ENCODE measurements at regions not wholly inside any gene's neighbourhood (a gene's known extent, or its start where the extent isn't known, plus 50 kb on each side); places are given as distances from the start of the nearest gene placed in this dataset.
A peak's percentile ranks its signal among the peaks of the same experiment; 100 is the strongest.

GRCh38 chr10:43899224-43899959, 250.7 kb upstream of the ZNF32 start:
- no peak for DNase-seq (ENCODE audit: low read depth)

- DNase-seq (ENCODE audit: low read depth) = no peak
Measured at GRCh38 chr10:43898592-43898991, 249.9 kb upstream of the ZNF32 start.

DNA sequence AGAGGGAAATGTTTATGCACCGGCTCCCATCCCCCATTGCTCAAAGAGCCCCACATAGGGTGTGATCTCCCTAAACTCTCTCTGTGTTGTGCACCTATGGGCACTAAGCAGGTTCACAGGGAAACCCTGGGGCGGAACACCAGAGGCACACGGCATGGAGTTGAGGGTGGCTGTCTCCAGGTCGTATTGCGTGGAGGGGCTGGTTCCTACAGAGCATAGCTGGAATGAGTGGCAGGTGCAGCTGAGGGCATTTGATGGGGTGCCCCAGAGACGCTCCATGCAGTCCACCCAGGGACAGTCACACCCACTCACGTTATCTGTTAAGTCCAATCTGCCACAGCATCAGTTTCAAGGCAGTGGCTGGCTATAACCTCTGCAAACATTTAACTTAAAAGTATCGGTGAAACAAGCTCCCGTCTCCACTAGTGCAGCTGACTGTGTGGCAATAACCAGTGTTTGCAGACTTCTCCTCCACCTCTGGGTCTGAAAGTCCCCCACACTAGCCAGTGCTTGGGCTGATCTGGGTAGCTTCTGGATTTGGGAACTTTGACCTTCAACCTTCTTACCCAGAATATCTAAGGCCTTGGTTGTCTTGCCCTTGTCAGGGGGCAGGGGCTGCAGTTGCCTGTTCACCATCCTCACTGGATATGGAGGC, 249.2 kb upstream of the ZNF32 start:
- DNase-seq (ENCODE audit: low read depth) = no peak

DNA sequence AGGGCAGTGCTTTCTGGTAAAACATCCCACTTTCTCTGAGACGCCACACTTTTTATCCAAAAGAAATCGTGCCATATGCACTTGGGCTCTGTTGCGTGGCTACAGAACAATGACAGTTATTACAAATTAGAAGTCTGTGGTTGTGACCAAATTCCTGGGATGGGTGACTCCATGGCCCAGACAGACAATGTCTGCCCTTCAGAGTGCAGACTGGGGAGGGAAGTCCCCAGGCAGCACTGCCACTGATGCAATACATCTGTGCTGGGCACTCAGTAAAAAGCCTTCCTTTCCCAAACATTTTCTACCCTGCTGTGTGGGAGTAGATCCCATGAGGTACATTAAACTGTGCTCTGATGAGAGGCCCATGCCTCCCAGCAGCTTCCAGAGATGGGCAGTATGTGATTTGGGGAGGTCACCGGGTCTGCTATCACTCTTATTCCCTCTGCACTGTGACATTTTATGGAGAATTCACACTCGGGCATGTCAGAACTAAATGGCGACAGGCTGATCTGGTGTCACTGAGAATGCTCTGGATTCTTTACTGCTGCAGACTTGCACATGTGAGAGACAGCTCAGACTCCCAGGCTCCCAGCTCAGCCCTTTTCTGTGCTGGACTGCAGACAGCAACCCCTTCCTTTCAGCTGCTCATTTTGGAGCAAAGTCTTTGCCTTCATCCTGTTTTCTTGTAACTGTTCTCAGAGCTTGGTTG, 243.5 kb upstream of the ZNF32 start:
- peak; percentile 53 for DNase-seq (ENCODE audit: low read depth)

DNA sequence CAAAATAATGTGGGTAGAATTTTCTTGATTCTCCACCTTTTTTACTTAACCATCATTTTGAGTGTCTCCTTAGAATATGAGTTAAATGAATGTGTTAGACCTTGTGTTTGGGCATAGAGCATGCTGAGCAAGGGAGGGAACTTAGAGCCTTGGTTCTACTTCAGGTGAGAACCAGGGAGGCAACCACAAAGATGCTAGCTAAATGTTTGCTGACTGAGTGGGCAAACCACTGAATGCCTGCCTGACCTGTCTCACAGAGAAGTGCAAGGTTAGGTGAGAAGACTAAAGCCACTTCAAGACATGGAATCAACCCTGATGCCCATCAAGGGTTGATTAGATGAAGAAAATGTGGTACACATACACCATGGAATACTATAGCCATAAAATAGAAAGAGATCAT, 242.6 kb upstream of the ZNF32 start:
- DNase-seq (ENCODE audit: low read depth) = no peak

- DNase-seq (ENCODE audit: low read depth) = peak; percentile 35
Measured at GRCh38 chr10:43890124-43890523, 241.4 kb upstream of the ZNF32 start.

GRCh38 chr10:43888586-43888985, 239.9 kb upstream of the ZNF32 start:
- DNase-seq (ENCODE audit: low read depth) = peak; percentile 96

DNA sequence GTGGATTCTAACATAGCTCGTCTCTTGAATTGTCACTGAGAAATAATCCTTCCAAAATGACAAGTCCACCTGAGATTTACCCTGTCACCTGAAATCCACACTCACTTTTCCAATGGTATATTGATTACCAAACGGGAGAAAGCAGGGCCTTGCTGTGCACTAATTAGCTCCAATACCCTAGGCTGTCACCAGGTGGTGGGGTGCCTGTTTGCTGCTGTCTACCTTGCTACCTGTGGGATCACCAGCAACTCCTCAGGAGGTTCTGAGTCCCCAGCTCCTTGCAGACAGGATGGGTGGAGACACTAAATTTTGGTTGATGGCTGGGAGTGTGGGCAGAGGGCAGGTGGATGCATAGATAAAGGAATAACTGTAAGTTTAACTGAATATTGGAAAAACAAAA, 237.2 kb upstream of the ZNF32 start:
- no peak for DNase-seq (ENCODE audit: low read depth)

GRCh38 chr10:43885252-43885651, 236.6 kb upstream of the ZNF32 start:
- no peak for DNase-seq (ENCODE audit: low read depth)

DNA sequence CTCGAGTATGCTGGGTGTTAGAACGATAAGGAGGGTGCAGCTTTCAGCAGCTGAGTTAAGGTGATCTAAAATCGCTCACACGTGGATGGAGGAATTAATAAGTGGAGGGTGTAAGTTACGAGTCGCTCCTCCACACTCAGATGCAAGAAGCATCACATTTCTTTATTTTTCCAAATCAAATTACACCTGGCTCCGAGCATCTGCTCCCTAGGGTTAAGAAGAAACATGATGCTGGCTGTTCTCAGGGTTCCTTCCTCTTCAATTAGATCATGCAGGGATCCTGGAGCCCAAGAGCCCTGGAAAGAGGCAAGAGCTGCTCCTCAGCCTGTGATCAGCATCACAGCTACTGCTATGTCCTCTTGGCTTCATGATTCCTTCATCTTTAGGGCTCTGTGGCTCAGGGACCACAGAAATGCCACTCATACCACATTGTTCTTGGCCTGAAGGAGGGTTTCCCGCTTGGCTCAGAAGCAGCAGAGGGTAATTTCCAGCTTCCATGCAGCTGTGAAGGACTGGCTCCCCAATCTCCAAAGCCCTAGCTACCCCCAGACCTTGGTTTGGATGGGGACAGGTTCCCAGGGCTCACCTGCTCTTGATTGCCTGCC, 235.9 kb upstream of the ZNF32 start:
- no peak for DNase-seq (ENCODE audit: low read depth)

GRCh38 chr10:43882711-43883110, 234.0 kb upstream of the ZNF32 start:
- no peak for DNase-seq (ENCODE audit: low read depth)

GRCh38 chr10:43881657-43882056, 233.0 kb upstream of the ZNF32 start:
- no peak for DNase-seq (ENCODE audit: low read depth)

- no peak for DNase-seq (ENCODE audit: low read depth)
Measured at GRCh38 chr10:43880160-43880559, 231.5 kb upstream of the ZNF32 start.

- DNase-seq (ENCODE audit: low read depth) = no peak
Measured at GRCh38 chr10:43879742-43880141, 231.1 kb upstream of the ZNF32 start.

- DNase-seq (ENCODE audit: low read depth) = no peak
Measured at GRCh38 chr10:43879162-43879561, 230.5 kb upstream of the ZNF32 start.

DNA sequence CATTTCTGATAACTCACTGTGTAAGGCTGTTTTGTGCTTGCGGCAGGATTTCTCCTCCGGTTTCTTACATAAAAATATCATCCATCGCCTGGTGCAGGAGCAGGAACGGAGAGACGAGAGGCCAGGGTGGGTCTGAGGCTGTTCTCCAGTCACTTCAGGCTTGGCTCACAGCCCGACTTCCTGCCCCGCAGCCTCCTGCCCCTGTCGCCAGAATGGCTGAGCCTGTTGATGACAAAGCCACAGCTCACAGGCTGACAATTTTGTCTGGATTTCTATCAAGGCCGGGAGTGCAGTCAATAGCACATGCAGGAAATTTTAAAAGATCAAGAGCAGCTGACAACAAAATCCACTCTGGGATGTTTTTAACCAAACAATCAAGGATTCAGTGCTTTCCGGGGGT, 229.7 kb upstream of the ZNF32 start:
- DNase-seq (ENCODE audit: low read depth) = no peak

- no peak for DNase-seq (ENCODE audit: low read depth)
Measured at GRCh38 chr10:43876976-43877375, 228.3 kb upstream of the ZNF32 start.

GRCh38 chr10:43874984-43875383, 226.3 kb upstream of the ZNF32 start:
- DNase-seq (ENCODE audit: low read depth) = no peak

GRCh38 chr10:43873717-43874116, 225.0 kb upstream of the ZNF32 start:
- DNase-seq (ENCODE audit: low read depth) = no peak

DNA sequence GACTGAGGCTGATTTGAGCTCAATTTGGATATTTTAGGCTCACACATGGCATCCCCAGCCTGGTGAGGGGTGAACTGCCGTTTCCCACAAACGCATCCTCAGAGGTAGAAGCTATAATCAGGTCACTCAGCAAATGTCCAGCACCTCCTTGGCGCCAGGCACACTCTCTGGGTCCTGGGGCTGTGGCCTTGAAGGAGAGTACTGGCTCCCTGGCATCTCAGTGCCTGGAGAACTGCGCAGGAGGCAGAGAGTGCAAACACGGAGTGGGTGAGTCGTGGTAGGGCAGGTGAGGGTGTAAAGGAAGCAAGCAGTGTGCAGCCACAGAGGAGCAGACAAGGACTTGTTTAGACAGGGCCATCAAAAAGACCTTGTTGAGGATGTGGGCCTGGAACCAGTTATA, 224.0 kb upstream of the ZNF32 start:
- no peak for DNase-seq (ENCODE audit: low read depth)

GRCh38 chr10:43871545-43871944, 222.9 kb upstream of the ZNF32 start:
- no peak for DNase-seq (ENCODE audit: low read depth)

GRCh38 chr10:43870968-43871439, 222.3 kb upstream of the ZNF32 start:
- DNase-seq (ENCODE audit: low read depth) = no peak

All from fibroblast of gingiva (primary cell).